ENCODE measurements at regions not wholly inside any gene's neighbourhood (a gene's known extent, or its start where the extent isn't known, plus 50 kb on each side); places are given as distances from the start of the nearest gene placed in this dataset.
"Not testable (repeated sequence)": the region's sequence is repeated elsewhere in the genome, so short reads cannot be mapped to it uniquely, and the experiment has no call there.

- no peak overlapping the region for H3K9ac ChIP-seq (ENCODE audit: insufficient read length)
- DNase-seq (ENCODE audit: low read depth, low spot score), result no peak
- H3K4me3 ChIP-seq, result no peak overlapping the region
- no peaks in the 10 kb centered on the region for H3K36me3 ChIP-seq (ENCODE audit: insufficient read depth, low read length)
- H3K27ac ChIP-seq, result no peak overlapping the region
- TF ChIP-seq EZH2 (IDR thresholded peaks at IDR 0.05) (no peak), FOXP2 (optimal IDR thresholded peaks at IDR 0.05; ENCODE audit: control extremely low read depth, extremely low read length, insufficient read depth) (no peak), POLR2AphosphoS5 (IDR thresholded peaks at IDR 0.05; ENCODE audit: borderline replicate concordance, low read depth, low read length) (no peak)
- no peaks in the 10 kb centered on the region for H3K9me3 ChIP-seq (ENCODE audit: low read depth, low read length)
These were observed 101.3 kb upstream of the CTBP2 start for GRCh38 chr10:125261491-125262186.

- H3K9me3 ChIP-seq (ENCODE audit: low read depth, low read length), result no peaks in the 10 kb centered on the region
- TF ChIP-seq POLR2AphosphoS5 (IDR thresholded peaks at IDR 0.05; ENCODE audit: borderline replicate concordance, low read depth, low read length) (no peak), EZH2 (IDR thresholded peaks at IDR 0.05) (no peak), FOXP2 (optimal IDR thresholded peaks at IDR 0.05; ENCODE audit: control extremely low read depth, extremely low read length, insufficient read depth) (no peak)
- H3K36me3 ChIP-seq (ENCODE audit: insufficient read depth, low read length), result no peaks in the 10 kb centered on the region
- no peak overlapping the region for H3K4me3 ChIP-seq
- no peak overlapping the region for H3K9ac ChIP-seq (ENCODE audit: insufficient read length)
- H3K27ac ChIP-seq, result no peak overlapping the region
- no peak for DNase-seq (ENCODE audit: low read depth, low spot score)
These were observed 99.9 kb upstream of the CTBP2 start for GRCh38 chr10:125260260-125260659.

GRCh38 chr10:125259651-125260050 is 99.3 kb upstream of the CTBP2 start:
- Histone ChIP-seq H3K27ac (no peak overlapping the region), H3K9ac (ENCODE audit: insufficient read length) (no peak overlapping the region), H3K4me3 (no peak overlapping the region), H3K9me3 (ENCODE audit: low read depth, low read length) (no peaks in the 10 kb centered on the region), H3K36me3 (ENCODE audit: insufficient read depth, low read length) (no peaks in the 10 kb centered on the region)
- no peak for DNase-seq (ENCODE audit: low read depth, low spot score)
- TF ChIP-seq EZH2 (IDR thresholded peaks at IDR 0.05) (no peak), FOXP2 (optimal IDR thresholded peaks at IDR 0.05; ENCODE audit: control extremely low read depth, extremely low read length, insufficient read depth) (no peak), POLR2AphosphoS5 (IDR thresholded peaks at IDR 0.05; ENCODE audit: borderline replicate concordance, low read depth, low read length) (no peak)

GRCh38 chr10:125258676-125259075 is 98.3 kb upstream of the CTBP2 start:
- Histone ChIP-seq H3K36me3 (ENCODE audit: insufficient read depth, low read length) (no peaks in the 10 kb centered on the region), H3K9me3 (ENCODE audit: low read depth, low read length) (no peaks in the 10 kb centered on the region)
- no peak for DNase-seq (ENCODE audit: low read depth, low spot score)

GRCh38 chr10:125257521-125258108 is 97.3 kb upstream of the CTBP2 start:
- no peaks in the 10 kb centered on the region for H3K36me3 ChIP-seq (ENCODE audit: insufficient read depth, low read length)
- no peaks in the 10 kb centered on the region for H3K9me3 ChIP-seq (ENCODE audit: low read depth, low read length)
- TF ChIP-seq FOXP2 (optimal IDR thresholded peaks at IDR 0.05; ENCODE audit: control extremely low read depth, extremely low read length, insufficient read depth), result no peak
- no peak for TF ChIP-seq EZH2 (IDR thresholded peaks at IDR 0.05)
- no peak for TF ChIP-seq POLR2AphosphoS5 (IDR thresholded peaks at IDR 0.05; ENCODE audit: borderline replicate concordance, low read depth, low read length)
- H3K9ac ChIP-seq (ENCODE audit: insufficient read length), result no peak overlapping the region
- H3K4me3 ChIP-seq, result no peak overlapping the region
- no peak for DNase-seq (ENCODE audit: low read depth, low spot score)
- H3K27ac ChIP-seq, result no peak overlapping the region

More at GRCh38 chr10:125258676-125259075, 98.3 kb upstream of the CTBP2 start:
- no peak overlapping the region for H3K4me3 ChIP-seq
- H3K9ac ChIP-seq (ENCODE audit: insufficient read length), result no peak overlapping the region
- TF ChIP-seq FOXP2 (optimal IDR thresholded peaks at IDR 0.05; ENCODE audit: control extremely low read depth, extremely low read length, insufficient read depth) (no peak), EZH2 (IDR thresholded peaks at IDR 0.05) (no peak), POLR2AphosphoS5 (IDR thresholded peaks at IDR 0.05; ENCODE audit: borderline replicate concordance, low read depth, low read length) (no peak)
- H3K27ac ChIP-seq, result no peak overlapping the region

- Histone ChIP-seq H3K9ac (ENCODE audit: insufficient read length) (no peak overlapping the region), H3K27ac (no peak overlapping the region), H3K4me3 (no peak overlapping the region), H3K36me3 (ENCODE audit: insufficient read depth, low read length) (no peaks in the 10 kb centered on the region), H3K9me3 (ENCODE audit: low read depth, low read length) (no peaks in the 10 kb centered on the region)
- TF ChIP-seq FOXP2 (optimal IDR thresholded peaks at IDR 0.05; ENCODE audit: control extremely low read depth, extremely low read length, insufficient read depth) (no peak), POLR2AphosphoS5 (IDR thresholded peaks at IDR 0.05; ENCODE audit: borderline replicate concordance, low read depth, low read length) (no peak), EZH2 (IDR thresholded peaks at IDR 0.05) (no peak)
- DNase-seq (ENCODE audit: low read depth, low spot score), result no peak
These were observed 95.7 kb upstream of the CTBP2 start for GRCh38 chr10:125256026-125256425.

GRCh38 chr10:125252937-125253336 is 92.6 kb upstream of the CTBP2 start:
- no peaks in the 10 kb centered on the region for H3K36me3 ChIP-seq (ENCODE audit: insufficient read depth, low read length)
- H3K9me3 ChIP-seq (ENCODE audit: low read depth, low read length), result no peaks in the 10 kb centered on the region
- no peak for TF ChIP-seq FOXP2 (optimal IDR thresholded peaks at IDR 0.05; ENCODE audit: control extremely low read depth, extremely low read length, insufficient read depth)
- TF ChIP-seq POLR2AphosphoS5 (IDR thresholded peaks at IDR 0.05; ENCODE audit: borderline replicate concordance, low read depth, low read length), result no peak
- TF ChIP-seq EZH2 (IDR thresholded peaks at IDR 0.05), result no peak
- no peak overlapping the region for H3K4me3 ChIP-seq
- no peak overlapping the region for H3K9ac ChIP-seq (ENCODE audit: insufficient read length)
- no peak for DNase-seq (ENCODE audit: low read depth, low spot score)
- no peak overlapping the region for H3K27ac ChIP-seq

- H3K9ac ChIP-seq (ENCODE audit: insufficient read length); H3K9me3 ChIP-seq (ENCODE audit: low read depth, low read length); DNase-seq (ENCODE audit: low read depth, low spot score); H3K27ac ChIP-seq; H3K36me3 ChIP-seq (ENCODE audit: insufficient read depth, low read length); H3K4me3 ChIP-seq: not testable (repeated sequence)
These were observed 90.5 kb upstream of the CTBP2 start for GRCh38 chr10:125250834-125251233.

- TF ChIP-seq EZH2 (IDR thresholded peaks at IDR 0.05) (no peak), POLR2AphosphoS5 (IDR thresholded peaks at IDR 0.05; ENCODE audit: borderline replicate concordance, low read depth, low read length) (no peak), FOXP2 (optimal IDR thresholded peaks at IDR 0.05; ENCODE audit: control extremely low read depth, extremely low read length, insufficient read depth) (no peak)
- no peak overlapping the region for H3K9ac ChIP-seq (ENCODE audit: insufficient read length)
- H3K9me3 ChIP-seq (ENCODE audit: low read depth, low read length), result no peaks in the 10 kb centered on the region
- H3K36me3 ChIP-seq (ENCODE audit: insufficient read depth, low read length), result no peaks in the 10 kb centered on the region
- H3K4me3 ChIP-seq, result no peak overlapping the region
- DNase-seq (ENCODE audit: low read depth, low spot score), result no peak
- no peak overlapping the region for H3K27ac ChIP-seq
These were observed 89.6 kb upstream of the CTBP2 start for GRCh38 chr10:125249948-125250347.

All from SK-N-MC (cell line).